ENCODE measurements at regions not wholly inside any gene's neighbourhood (a gene's known extent, or its start where the extent isn't known, plus 50 kb on each side); places are given as distances from the start of the nearest gene placed in this dataset. TPM values are rescaled to one million over a fixed set of nuclear protein-coding genes. Genes with fewer than 3 reads are reported as not detected.
"Not testable (repeated sequence)": the region's sequence is repeated elsewhere in the genome, so short reads cannot be mapped to it uniquely, and the experiment has no call there.

GRCh38 chr4:174383783-174384182 lies 100.1 kb downstream of the CEP44 start:
- Mint-ChIP-seq H3K36me3 (ENCODE audit: unreplicated experiment) (no peaks in the 10 kb centered on the region), H3K27me3 (ENCODE audit: unreplicated experiment) (peaks cover 44% of the 10 kb centered on the region), H3K9me3 (ENCODE audit: unreplicated experiment) (no peaks in the 10 kb centered on the region), H3K4me1 (ENCODE audit: unreplicated experiment) (no peaks in the 10 kb centered on the region), H3K27ac (ENCODE audit: unreplicated experiment) (no peak overlapping the region), H3K4me3 (ENCODE audit: unreplicated experiment) (no peak overlapping the region)
- TF ChIP-seq, protein P1, sequence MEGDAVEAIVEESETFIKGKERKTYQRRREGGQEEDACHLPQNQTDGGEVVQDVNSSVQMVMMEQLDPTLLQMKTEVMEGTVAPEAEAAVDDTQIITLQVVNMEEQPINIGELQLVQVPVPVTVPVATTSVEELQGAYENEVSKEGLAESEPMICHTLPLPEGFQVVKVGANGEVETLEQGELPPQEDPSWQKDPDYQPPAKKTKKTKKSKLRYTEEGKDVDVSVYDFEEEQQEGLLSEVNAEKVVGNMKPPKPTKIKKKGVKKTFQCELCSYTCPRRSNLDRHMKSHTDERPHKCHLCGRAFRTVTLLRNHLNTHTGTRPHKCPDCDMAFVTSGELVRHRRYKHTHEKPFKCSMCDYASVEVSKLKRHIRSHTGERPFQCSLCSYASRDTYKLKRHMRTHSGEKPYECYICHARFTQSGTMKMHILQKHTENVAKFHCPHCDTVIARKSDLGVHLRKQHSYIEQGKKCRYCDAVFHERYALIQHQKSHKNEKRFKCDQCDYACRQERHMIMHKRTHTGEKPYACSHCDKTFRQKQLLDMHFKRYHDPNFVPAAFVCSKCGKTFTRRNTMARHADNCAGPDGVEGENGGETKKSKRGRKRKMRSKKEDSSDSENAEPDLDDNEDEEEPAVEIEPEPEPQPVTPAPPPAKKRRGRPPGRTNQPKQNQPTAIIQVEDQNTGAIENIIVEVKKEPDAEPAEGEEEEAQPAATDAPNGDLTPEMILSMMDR (IDR thresholded peaks at IDR 0.05), result no peak
- DNase-seq (ENCODE audit: extremely low spot score, unreplicated experiment), result no peak

DNA sequence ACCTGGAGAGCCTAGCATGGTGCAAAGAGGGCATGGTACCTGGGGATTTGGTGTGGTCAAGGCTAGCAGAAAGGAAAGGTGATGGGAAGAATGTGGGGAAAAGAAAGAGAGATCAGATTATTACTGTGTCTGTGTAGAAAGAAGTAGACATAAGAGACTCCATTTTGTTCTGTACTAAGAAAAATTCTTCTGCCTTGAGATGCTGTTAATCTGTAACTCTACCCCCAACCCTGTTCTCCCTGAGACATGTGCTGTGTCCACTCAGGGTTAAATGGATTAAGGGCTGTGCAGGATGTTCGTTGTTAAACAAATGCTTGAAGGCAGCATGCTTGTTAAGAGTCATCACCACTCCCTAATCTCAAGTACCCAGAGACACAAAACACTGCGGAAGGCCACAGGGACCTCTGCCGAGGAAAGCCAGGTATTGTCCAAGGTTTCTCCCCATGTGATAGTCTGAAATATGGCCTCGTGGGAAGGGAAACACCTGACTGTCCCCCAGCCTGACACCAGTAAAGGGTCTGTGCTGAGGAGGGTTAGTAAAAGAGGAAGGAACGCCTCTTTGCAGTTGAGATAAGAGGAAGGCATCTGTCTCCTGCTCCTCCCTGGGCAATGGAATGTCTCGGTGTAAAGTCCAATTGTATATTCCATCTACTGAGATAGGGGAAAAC lies 99.4 kb downstream of the CEP44 start:
- not testable (repeated sequence) for DNase-seq (ENCODE audit: extremely low spot score, unreplicated experiment); H3K4me3 Mint-ChIP-seq (ENCODE audit: unreplicated experiment); H3K36me3 Mint-ChIP-seq (ENCODE audit: unreplicated experiment); H3K27ac Mint-ChIP-seq (ENCODE audit: unreplicated experiment); H3K9me3 Mint-ChIP-seq (ENCODE audit: unreplicated experiment); H3K4me1 Mint-ChIP-seq (ENCODE audit: unreplicated experiment)
- H3K27me3 Mint-ChIP-seq (ENCODE audit: unreplicated experiment), result peaks cover 44% of the 10 kb centered on the region

Small RNA genes lying in the stretch of these regions (microRNA-seq; reads per million reads assigned to microRNA genes)
- gene MIR4276 (ENCODE audit: unreplicated experiment), result not detected
